ENCODE measurements at regions not wholly inside any gene's neighbourhood (a gene's known extent, or its start where the extent isn't known, plus 50 kb on each side); places are given as distances from the start of the nearest gene placed in this dataset.

- in situ Hi-C loops (cut with HindIII; ENCODE audit: extremely low pct_ligation_motif_present, low pct_unique_long_range_greater_than_20kb) (no loop called here), intact Hi-C loops (cut with micrococcal nuclease; ENCODE audit: unreplicated experiment) (no loop called here)
- DNase-seq (ENCODE audit: low spot score) (no peak), ATAC-seq (no peak), FAIRE-seq (no peak)
- 9% methylated on average over 1 of the region's 1 CpG for WGBS (ENCODE audit: low lambda C conversion rate)
- H4K20me1 ChIP-seq (ENCODE audit: insufficient read depth, low read length), result no peaks in the 10 kb centered on the region
- no peaks in the 10 kb centered on the region for H3K9me3 ChIP-seq (ENCODE audit: low read length)
- no peak overlapping the region for H3K4me2 ChIP-seq (ENCODE audit: low read depth, low read length)
- no peak overlapping the region for H3K4me3 ChIP-seq (replicated peaks in 1 of 3; ENCODE audit: insufficient read depth in 1 of 3, low read depth in 2 of 3, low read length in 3 of 3)
- no peaks in the 10 kb centered on the region for H3K27me3 ChIP-seq (ENCODE audit: control insufficient read depth in 1 of 2, insufficient read depth in 2 of 2, low read length in 2 of 2)
- POLR2A ChIA-PET, result no interaction called here
- no peaks in the 10 kb centered on the region for H3K36me3 ChIP-seq (replicated peaks in 1 of 2; ENCODE audit: control insufficient read depth in 1 of 2, insufficient read depth in 2 of 2, low read length in 2 of 2)
- H2AFZ ChIP-seq (ENCODE audit: low read length), result no peak overlapping the region
- H3K4me1 ChIP-seq (ENCODE audit: insufficient read depth, low read length), result no peaks in the 10 kb centered on the region
- H3K79me2 ChIP-seq (ENCODE audit: insufficient read depth, low read length), result no peaks in the 10 kb centered on the region
- no peak overlapping the region for H3K9ac ChIP-seq (ENCODE audit: insufficient read depth, low read depth, low read length)
- no TSS peak for BruUV-seq (replicated peaks)
- CTCF ChIA-PET (ENCODE audit: low intra/inter-chr PET ratio, low total read pairs), result no interaction called here
- no peak overlapping the region for H3K27ac ChIP-seq (ENCODE audit: extremely low read length, insufficient read depth, low read length)
- no peak for TF ChIP-seq ZNF792 (CRISPR knock-in tag; IDR thresholded peaks at IDR 0.05)
- TF ChIP-seq ADNP (CRISPR knock-in tag; IDR thresholded peaks at IDR 0.05), result no peak
- TF ChIP-seq ZFAT (CRISPR knock-in tag; conservative IDR thresholded peaks at IDR 0.05), result no peak
- no peak for TF ChIP-seq SNAPC2 (CRISPR knock-in tag; IDR thresholded peaks at IDR 0.05)
- no peak for TF ChIP-seq MED13 (CRISPR knock-in tag; IDR thresholded peaks at IDR 0.05)
- TF ChIP-seq ZFP82 (CRISPR knock-in tag; IDR thresholded peaks at IDR 0.05; ENCODE audit: borderline replicate concordance), result no peak
- no peak for TF ChIP-seq MXD3 (CRISPR knock-in tag; IDR thresholded peaks at IDR 0.05)
- TF ChIP-seq AKNA (CRISPR knock-in tag; IDR thresholded peaks at IDR 0.05; ENCODE audit: borderline replicate concordance), result no peak
- no peak for TF ChIP-seq KMT2B (CRISPR knock-in tag; IDR thresholded peaks at IDR 0.05)
- TF ChIP-seq SIN3B (IDR thresholded peaks at IDR 0.05; ENCODE audit: low read length), result no peak
- no peak for TF ChIP-seq TGIF2 (CRISPR knock-in tag; IDR thresholded peaks at IDR 0.05)
- TF ChIP-seq, protein P1, sequence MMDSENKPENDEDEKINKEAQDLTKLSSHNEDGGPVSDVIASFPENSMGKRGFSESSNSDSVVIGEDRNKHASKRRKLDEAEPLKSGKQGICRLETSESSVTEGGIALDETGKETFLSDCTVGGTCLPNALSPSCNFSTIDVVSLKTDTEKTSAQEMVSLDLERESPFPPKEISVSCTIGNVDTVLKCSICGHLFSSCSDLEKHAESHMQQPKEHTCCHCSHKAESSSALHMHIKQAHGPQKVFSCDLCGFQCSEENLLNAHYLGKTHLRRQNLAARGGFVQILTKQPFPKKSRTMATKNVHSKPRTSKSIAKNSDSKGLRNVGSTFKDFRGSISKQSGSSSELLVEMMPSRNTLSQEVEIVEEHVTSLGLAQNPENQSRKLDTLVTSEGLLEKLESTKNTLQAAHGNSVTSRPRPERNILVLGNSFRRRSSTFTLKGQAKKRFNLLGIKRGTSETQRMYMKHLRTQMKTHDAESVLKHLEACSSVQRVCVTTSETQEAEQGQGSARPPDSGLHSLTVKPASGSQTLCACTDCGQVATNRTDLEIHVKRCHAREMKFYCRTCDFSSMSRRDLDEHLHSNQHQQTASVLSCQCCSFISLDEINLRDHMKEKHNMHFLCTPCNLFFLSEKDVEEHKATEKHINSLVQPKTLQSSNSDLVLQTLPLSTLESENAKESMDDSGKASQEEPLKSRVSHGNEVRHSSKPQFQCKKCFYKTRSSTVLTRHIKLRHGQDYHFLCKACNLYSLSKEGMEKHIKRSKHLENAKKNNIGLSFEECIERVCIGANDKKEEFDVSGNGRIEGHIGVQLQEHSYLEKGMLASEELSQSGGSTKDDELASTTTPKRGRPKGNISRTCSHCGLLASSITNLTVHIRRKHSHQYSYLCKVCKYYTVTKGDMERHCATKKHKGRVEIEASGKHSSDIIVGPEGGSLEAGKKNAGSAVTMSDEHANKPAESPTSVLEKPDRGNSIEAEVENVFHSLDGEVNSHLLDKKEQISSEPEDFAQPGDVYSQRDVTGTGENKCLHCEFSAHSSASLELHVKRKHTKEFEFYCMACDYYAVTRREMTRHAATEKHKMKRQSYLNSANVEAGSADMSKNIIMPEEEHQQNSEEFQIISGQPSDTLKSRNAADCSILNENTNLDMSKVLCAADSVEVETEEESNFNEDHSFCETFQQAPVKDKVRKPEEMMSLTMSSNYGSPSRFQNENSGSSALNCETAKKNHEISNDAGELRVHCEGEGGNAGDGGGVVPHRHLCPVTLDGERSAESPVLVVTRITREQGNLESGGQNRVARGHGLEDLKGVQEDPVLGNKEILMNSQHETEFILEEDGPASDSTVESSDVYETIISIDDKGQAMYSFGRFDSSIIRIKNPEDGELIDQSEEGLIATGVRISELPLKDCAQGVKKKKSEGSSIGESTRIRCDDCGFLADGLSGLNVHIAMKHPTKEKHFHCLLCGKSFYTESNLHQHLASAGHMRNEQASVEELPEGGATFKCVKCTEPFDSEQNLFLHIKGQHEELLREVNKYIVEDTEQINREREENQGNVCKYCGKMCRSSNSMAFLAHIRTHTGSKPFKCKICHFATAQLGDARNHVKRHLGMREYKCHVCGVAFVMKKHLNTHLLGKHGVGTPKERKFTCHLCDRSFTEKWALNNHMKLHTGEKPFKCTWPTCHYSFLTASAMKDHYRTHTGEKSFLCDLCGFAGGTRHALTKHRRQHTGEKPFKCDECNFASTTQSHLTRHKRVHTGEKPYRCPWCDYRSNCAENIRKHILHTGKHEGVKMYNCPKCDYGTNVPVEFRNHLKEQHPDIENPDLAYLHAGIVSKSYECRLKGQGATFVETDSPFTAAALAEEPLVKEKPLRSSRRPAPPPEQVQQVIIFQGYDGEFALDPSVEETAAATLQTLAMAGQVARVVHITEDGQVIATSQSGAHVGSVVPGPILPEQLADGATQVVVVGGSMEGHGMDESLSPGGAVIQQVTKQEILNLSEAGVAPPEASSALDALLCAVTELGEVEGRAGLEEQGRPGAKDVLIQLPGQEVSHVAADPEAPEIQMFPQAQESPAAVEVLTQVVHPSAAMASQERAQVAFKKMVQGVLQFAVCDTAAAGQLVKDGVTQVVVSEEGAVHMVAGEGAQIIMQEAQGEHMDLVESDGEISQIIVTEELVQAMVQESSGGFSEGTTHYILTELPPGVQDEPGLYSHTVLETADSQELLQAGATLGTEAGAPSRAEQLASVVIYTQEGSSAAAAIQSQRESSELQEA (CRISPR knock-in tag; IDR thresholded peaks at IDR 0.05; ENCODE audit: not compliant biosample characterization), result no peak
- no peak for TF ChIP-seq MIER2 (CRISPR knock-in tag; IDR thresholded peaks at IDR 0.05)
- no peak for TF ChIP-seq AGO2 (optimal IDR thresholded peaks at IDR 0.05; ENCODE audit: low read depth, low read length)
These were observed 1181.6 kb downstream of the RAPGEF2 start for GRCh38 chr4:160284516-160284915.
